Astrocyte (in vitro differentiated cells and primary cell): ENCODE measurements at regions not wholly inside any gene's neighbourhood (a gene's known extent, or its start where the extent isn't known, plus 50 kb on each side); places are given as distances from the start of the nearest gene placed in this dataset.

ENCODE experiments used
- DNase-seq: peaks from one replicate; pipeline ENCODE4 v3.0.0-alpha.2; 2010; ENCODE audit warnings: low read depth
- FAIRE-seq: peaks from 2 replicates; lab custom pipeline; 2011; peaks lifted over from hg19 to GRCh38; lab: Jason Lieb, UNC
- H2AFZ ChIP-seq: 2 replicates; pipeline ENCODE4 v1.6.0; 2012; ENCODE audit warnings: low read depth, low read length, inconsistent platforms
- H3K27ac ChIP-seq: 2 replicates; pipeline ENCODE4 v1.5.1; 2011; ENCODE audit warnings: low read depth, low read length, inconsistent platforms
- H3K27me3 ChIP-seq: 2 replicates; pipeline ENCODE4 v1.6.0; 2011; ENCODE audit warnings: low read length, inconsistent platforms; ENCODE audit not compliant: insufficient read depth
- H3K36me3 ChIP-seq: 2 replicates; pipeline ENCODE4 v1.5.1; 2011; ENCODE audit warnings: low read length, inconsistent platforms; ENCODE audit not compliant: insufficient read depth
- H3K4me1 ChIP-seq: 2 replicates; pipeline ENCODE4 v1.5.1; 2011; ENCODE audit warnings: low read length, inconsistent platforms; ENCODE audit not compliant: insufficient read depth
- H3K4me2 ChIP-seq: 2 replicates; pipeline ENCODE4 v1.6.0; 2012; ENCODE audit warnings: low read length, inconsistent platforms
- H3K4me3 ChIP-seq: 2 replicates; pipeline ENCODE4 v1.5.1; 2011; ENCODE audit warnings: low read depth, mild to moderate bottlenecking, low read length, inconsistent platforms; ENCODE audit not compliant: insufficient read depth
- H3K79me2 ChIP-seq: 2 replicates; pipeline ENCODE4 v1.6.0; 2012; ENCODE audit warnings: mild to moderate bottlenecking, low read length, inconsistent platforms; ENCODE audit not compliant: insufficient read depth
- H3K9ac ChIP-seq: 2 replicates; pipeline ENCODE4 v1.6.0; 2012; ENCODE audit warnings: mild to moderate bottlenecking, low read length, inconsistent platforms
- H3K9me3 ChIP-seq: 2 replicates; pipeline ENCODE4 v1.5.1; 2012; ENCODE audit warnings: low read depth, mild to moderate bottlenecking, low read length, inconsistent platforms; ENCODE audit not compliant: insufficient read depth
- H4K20me1 ChIP-seq: 2 replicates; pipeline ENCODE4 v1.6.0; 2012; ENCODE audit warnings: low read length, inconsistent platforms; ENCODE audit not compliant: insufficient read depth
- H3K27ac Mint-ChIP-seq: one replicate; pipeline ENCODE4 v1.8.0; 2021; ENCODE audit warnings: mild to moderate bottlenecking, mixed read lengths; ENCODE audit not compliant: unreplicated experiment
- H3K27me3 Mint-ChIP-seq: one replicate; pipeline ENCODE4 v1.8.0; 2021; ENCODE audit warnings: low read depth, mixed read lengths; ENCODE audit not compliant: unreplicated experiment
- H3K36me3 Mint-ChIP-seq: one replicate; pipeline ENCODE4 v1.8.0; 2021; ENCODE audit warnings: low read depth, mixed read lengths; ENCODE audit not compliant: unreplicated experiment
- H3K4me1 Mint-ChIP-seq: one replicate; pipeline ENCODE4 v1.8.0; 2021; ENCODE audit warnings: low read depth, mixed read lengths; ENCODE audit not compliant: unreplicated experiment
- H3K4me3 Mint-ChIP-seq: one replicate; pipeline ENCODE4 v1.8.0; 2021; ENCODE audit warnings: mild to moderate bottlenecking, moderate library complexity, mixed read lengths; ENCODE audit not compliant: unreplicated experiment
- H3K9me3 Mint-ChIP-seq: one replicate; pipeline ENCODE4 v1.8.0; 2021; ENCODE audit warnings: mild to moderate bottlenecking, mixed read lengths; ENCODE audit not compliant: unreplicated experiment
- CTCF ChIP-seq: IDR thresholded peaks from 2 replicates; pipeline ENCODE4 v1.5.1; 2011; ENCODE audit warnings: low read depth, mild to moderate bottlenecking, inconsistent platforms, low read length, moderate library complexity; ENCODE audit not compliant: insufficient read depth
- EZH2 ChIP-seq: IDR thresholded peaks from 2 replicates; pipeline ENCODE4 v1.6.1; 2012; ENCODE audit warnings: mild to moderate bottlenecking, low read length, inconsistent platforms; ENCODE audit not compliant: insufficient read depth

GRCh38 chr13:80502359-80502758, 161.4 kb upstream of the SPRY2 start:
- Mint-ChIP-seq H3K9me3 (peaks cover 5% of the 10 kb centered on the region), H3K27me3 (no peaks in the 10 kb centered on the region), H3K4me1 (no peaks in the 10 kb centered on the region), H3K27ac (no peak overlapping the region), H3K4me3 (no peak overlapping the region), H3K36me3 (no peaks in the 10 kb centered on the region)
- Histone ChIP-seq H3K27me3 (no peaks in the 10 kb centered on the region), H3K27ac (no peak overlapping the region), H2AFZ (no peak overlapping the region), H3K4me3 (no peak overlapping the region), H3K9ac (no peak overlapping the region), H3K4me2 (no peak overlapping the region), H3K79me2 (no peaks in the 10 kb centered on the region), H3K36me3 (no peaks in the 10 kb centered on the region), H3K9me3 (no peaks in the 10 kb centered on the region), H4K20me1 (no peaks in the 10 kb centered on the region), H3K4me1 (no peaks in the 10 kb centered on the region)
- DNase-seq, result no peak
- no peak for TF ChIP-seq CTCF
- TF ChIP-seq EZH2, result no peak
- no peak for FAIRE-seq

- Mint-ChIP-seq H3K4me1 (no peaks in the 10 kb centered on the region), H3K27me3 (no peaks in the 10 kb centered on the region), H3K27ac (no peak overlapping the region), H3K9me3 (peaks cover 5% of the 10 kb centered on the region), H3K4me3 (no peak overlapping the region), H3K36me3 (no peaks in the 10 kb centered on the region)
- Histone ChIP-seq H3K79me2 (no peaks in the 10 kb centered on the region), H3K9ac (no peak overlapping the region), H2AFZ (no peak overlapping the region), H3K27me3 (no peaks in the 10 kb centered on the region), H3K9me3 (no peaks in the 10 kb centered on the region), H3K27ac (no peak overlapping the region), H3K4me2 (no peak overlapping the region), H4K20me1 (no peaks in the 10 kb centered on the region), H3K4me1 (no peaks in the 10 kb centered on the region), H3K4me3 (no peak overlapping the region), H3K36me3 (no peaks in the 10 kb centered on the region)
- TF ChIP-seq CTCF, result no peak
- no peak for TF ChIP-seq EZH2
- no peak for DNase-seq
- FAIRE-seq, result no peak
Observed at GRCh38 chr13:80501556-80501955, 160.6 kb upstream of the SPRY2 start.

- H3K4me1 ChIP-seq, result no peaks in the 10 kb centered on the region
- no peak for TF ChIP-seq EZH2
- H2AFZ ChIP-seq, result no peak overlapping the region
- H3K27ac Mint-ChIP-seq, result no peak overlapping the region
- DNase-seq (no peak), FAIRE-seq (no peak)
- H3K4me2 ChIP-seq, result no peak overlapping the region
- H3K36me3 ChIP-seq, result no peaks in the 10 kb centered on the region
- H3K9me3 ChIP-seq, result no peaks in the 10 kb centered on the region
- H3K9me3 Mint-ChIP-seq, result no peaks in the 10 kb centered on the region
- no peak overlapping the region for H3K9ac ChIP-seq
- no peaks in the 10 kb centered on the region for H4K20me1 ChIP-seq
- H3K4me1 Mint-ChIP-seq, result no peaks in the 10 kb centered on the region
- H3K27ac ChIP-seq, result no peak overlapping the region
- H3K4me3 Mint-ChIP-seq, result no peak overlapping the region
- H3K79me2 ChIP-seq, result no peaks in the 10 kb centered on the region
- H3K27me3 Mint-ChIP-seq, result no peaks in the 10 kb centered on the region
- no peaks in the 10 kb centered on the region for H3K27me3 ChIP-seq
- no peaks in the 10 kb centered on the region for H3K36me3 Mint-ChIP-seq
- H3K4me3 ChIP-seq, result no peak overlapping the region
Observed at GRCh38 chr13:80499536-80500290, 158.8 kb upstream of the SPRY2 start.
